Common myeloid progenitor, CD34-positive (primary cell): ENCODE measurements at regions not wholly inside any gene's neighbourhood (a gene's known extent, or its start where the extent isn't known, plus 50 kb on each side); places are given as distances from the start of the nearest gene placed in this dataset.

Experiments used
- CTCF ChIA-PET: fragments of 350-600 bp; sonication (Branson Sonifier 250); formaldehyde crosslinking; loops from one replicate; lab custom pipeline; 2021; ENCODE audit warnings: antibody characterized with exemption; lab: Charles Lee
- POLR2A ChIA-PET: fragments of 350-600 bp; sonication (Branson Sonifier 250); formaldehyde crosslinking; loops from one replicate; lab custom pipeline; 2021; ENCODE audit warnings: antibody characterized with exemption; lab: Charles Lee
- DNase-seq, 3 donors: peaks; one replicate each; pipeline versions ENCODE4 v3.0.0 to v3.0.0-alpha.2; 2013
- H3K27ac ChIP-seq, 2 experiments: 1 replicate in 1 of 2; 2 replicates in 1 of 2; pipeline ENCODE4 v1.7.0; 2013; ENCODE audit warnings: inconsistent platforms in 2 of 2, low read length in 2 of 2, mild to moderate bottlenecking in 2 of 2, low read depth in 1 of 2, moderate library complexity in 1 of 2; ENCODE audit not compliant: severe bottlenecking in 2 of 2, insufficient read depth in 1 of 2, poor library complexity in 1 of 2
- H3K27me3 ChIP-seq, 5 experiments: replicated peaks in 2 of 5; 1 replicate in 3 of 5; 2 replicates in 2 of 5; pipeline versions ENCODE4 v1.6.1 to v1.7.0; 2013; ENCODE audit warnings: low read length in 4 of 5, mild to moderate bottlenecking in 2 of 5, moderate library complexity in 2 of 5, inconsistent platforms in 1 of 5; ENCODE audit not compliant: insufficient read depth in 5 of 5, control insufficient read depth in 4 of 5
- H3K36me3 ChIP-seq, 4 experiments: 1 replicate in 2 of 4; 2 replicates in 2 of 4; pipeline versions ENCODE4 v1.6.1 to v1.7.0; 2013; ENCODE audit warnings: low read length in 3 of 4, control low read depth in 1 of 4, mild to moderate bottlenecking in 1 of 4; ENCODE audit not compliant: control insufficient read depth in 4 of 4, insufficient read depth in 4 of 4
- H3K4me1 ChIP-seq, 4 experiments: 1 replicate in 3 of 4; 2 replicates in 1 of 4; pipeline versions ENCODE4 v1.6.1 to v1.7.1; 2013; ENCODE audit warnings: low read length in 3 of 4, mild to moderate bottlenecking in 3 of 4, control low read depth in 1 of 4, inconsistent platforms in 1 of 4, moderate library complexity in 1 of 4; ENCODE audit not compliant: control insufficient read depth in 4 of 4, insufficient read depth in 4 of 4; ENCODE audit errors: control extremely low read depth in 1 of 4
- H3K4me3 ChIP-seq, 7 experiments: 1 replicate in 4 of 7; 2 replicates in 3 of 7; pipeline versions ENCODE4 v1.5.1 to v1.7.0; 2013; ENCODE audit warnings: mild to moderate bottlenecking in 7 of 7, low read length in 6 of 7, moderate library complexity in 6 of 7, inconsistent platforms in 2 of 7, low read depth in 2 of 7, control low read depth in 1 of 7; ENCODE audit not compliant: insufficient read depth in 4 of 7, control insufficient read depth in 1 of 7; ENCODE audit errors: extremely low read depth in 1 of 7
- H3K9me3 ChIP-seq, 5 experiments: 1 replicate in 4 of 5; 2 replicates in 1 of 5; pipeline versions ENCODE4 v1.6.1 to v1.7.1; 2013; ENCODE audit warnings: low read length in 4 of 5, mild to moderate bottlenecking in 2 of 5, inconsistent platforms in 1 of 5, low read depth in 1 of 5, moderate library complexity in 1 of 5; ENCODE audit not compliant: control insufficient read depth in 4 of 5, insufficient read depth in 2 of 5; ENCODE audit errors: control extremely low read depth in 1 of 5
- WGBS: methylation state at CpG from one replicate; pipeline ENCODE4 v1.1.5; 2013; ENCODE audit not compliant: insufficient coverage; 5-methylcytosine and 5-hydroxymethylcytosine counted together

GRCh38 chr1:238052496-238053266 is 162.0 kb upstream of the ZP4 start:
- H3K9me3 ChIP-seq: peaks cover 0 to 1% (median 0%) of the 10 kb centered on the region in 5 experiments
- 100% methylated on average over 1 of the region's 4 CpGs for WGBS
- H3K4me1 ChIP-seq: no peaks in the 10 kb centered on the region
- DNase-seq: no peak
- H3K27me3 ChIP-seq: no peaks in the 10 kb centered on the region
- no peak overlapping the region for H3K27ac ChIP-seq
- H3K4me3 ChIP-seq: no peak overlapping the region
- ChIA-PET POLR2A (no interaction called here), CTCF (interaction anchor here (0.8 to 1.1 kb wide), 2 partner anchors 123 to 188 kb away, joined by 3 read pairs; no protein-coding TSS in a partner anchor)
- no peaks in the 10 kb centered on the region for H3K36me3 ChIP-seq

GRCh38 chr1:238029126-238029525 is 138.4 kb upstream of the ZP4 start:
- peaks cover 0 to 4% (median 2%) of the 10 kb centered on the region in 5 experiments for H3K9me3 ChIP-seq
- POLR2A ChIA-PET: no interaction called here
- WGBS: 80% methylated on average over 1 of the region's 1 CpG
- H3K4me3 ChIP-seq: no peak overlapping the region
- H3K4me1 ChIP-seq: no peaks in the 10 kb centered on the region
- no peaks in the 10 kb centered on the region for H3K27me3 ChIP-seq
- H3K36me3 ChIP-seq: no peaks in the 10 kb centered on the region
- H3K27ac ChIP-seq: no peak overlapping the region
- DNase-seq: no peak
- CTCF ChIA-PET: no interaction called here

GRCh38 chr1:238027366-238027765 is 136.6 kb upstream of the ZP4 start:
- no peak for DNase-seq
- H3K4me1 ChIP-seq: no peaks in the 10 kb centered on the region
- H3K27ac ChIP-seq: no peak overlapping the region
- no peak overlapping the region for H3K4me3 ChIP-seq
- no peaks in the 10 kb centered on the region for H3K36me3 ChIP-seq
- CTCF ChIA-PET: no interaction called here
- 86% methylated on average over 1 of the region's 2 CpGs for WGBS
- H3K9me3 ChIP-seq: peaks cover 0 to 4% (median 2%) of the 10 kb centered on the region in 5 experiments
- no peaks in the 10 kb centered on the region for H3K27me3 ChIP-seq
- POLR2A ChIA-PET: no interaction called here

- H3K27me3 ChIP-seq: no peaks in the 10 kb centered on the region
- peaks cover 0 to 4% (median 1%) of the 10 kb centered on the region in 5 experiments for H3K9me3 ChIP-seq
- ChIA-PET POLR2A (no interaction called here), CTCF (no interaction called here)
- H3K36me3 ChIP-seq: no peaks in the 10 kb centered on the region
- no peak overlapping the region for H3K4me3 ChIP-seq
- whole genome bisulfite sequencing: no CpG with 5 or more reads among the region's 1 CpG
- H3K4me1 ChIP-seq: no peaks in the 10 kb centered on the region
- DNase-seq: no peak
- H3K27ac ChIP-seq: no peak overlapping the region
Measured at GRCh38 chr1:238023137-238023536, 132.4 kb upstream of the ZP4 start.

- POLR2A ChIA-PET: no interaction called here
- Histone ChIP-seq H3K4me1 (no peaks in the 10 kb centered on the region), H3K27me3 (no peaks in the 10 kb centered on the region), H3K27ac (no peak overlapping the region), H3K9me3 (peaks cover 0 to 2% (median 0%) of the 10 kb centered on the region in 5 experiments), H3K4me3 (no peak overlapping the region), H3K36me3 (no peaks in the 10 kb centered on the region)
- WGBS: 100% methylated on average over 1 of the region's 2 CpGs
- CTCF ChIA-PET: no interaction called here
- no peak for DNase-seq
Measured at GRCh38 chr1:238018214-238018613, 127.5 kb upstream of the ZP4 start.

GRCh38 chr1:238006779-238007178 is 116.1 kb upstream of the ZP4 start:
- no peaks in the 10 kb centered on the region for H3K9me3 ChIP-seq
- DNase-seq: peak in 2 of 3 donors; percentile 29 to 59
- POLR2A ChIA-PET: no interaction called here
- CTCF ChIA-PET: interaction anchor here (1.2 kb wide), 1 partner anchor 143 kb away, joined by 6 read pairs; no protein-coding TSS in a partner anchor
- no peak overlapping the region for H3K27ac ChIP-seq
- H3K4me1 ChIP-seq: peaks cover 0 to 11% (median 3%) of the 10 kb centered on the region in 4 experiments
- 40% methylated on average over 1 of the region's 4 CpGs for WGBS
- no peaks in the 10 kb centered on the region for H3K36me3 ChIP-seq
- H3K4me3 ChIP-seq: no peak overlapping the region
- H3K27me3 ChIP-seq: no peaks in the 10 kb centered on the region

GRCh38 chr1:238005116-238005515 is 114.4 kb upstream of the ZP4 start:
- CTCF ChIA-PET: no interaction called here
- no CpG with 5 or more reads among the region's 1 CpG for WGBS
- Histone ChIP-seq H3K27me3 (no peaks in the 10 kb centered on the region), H3K36me3 (no peaks in the 10 kb centered on the region), H3K9me3 (no peaks in the 10 kb centered on the region), H3K4me1 (peaks cover 0 to 11% (median 3%) of the 10 kb centered on the region in 4 experiments), H3K4me3 (no peak overlapping the region), H3K27ac (no peak overlapping the region)
- POLR2A ChIA-PET: no interaction called here
- DNase-seq: peak in 2 of 3 donors; percentile 2 to 18
